Fibroblast of skin of back (primary cell): ENCODE measurements at regions not wholly inside any gene's neighbourhood (a gene's known extent, or its start where the extent isn't known, plus 50 kb on each side); places are given as distances from the start of the nearest gene placed in this dataset.

Source experiments
- DNase-seq: peaks from one replicate; pipeline ENCODE4 v3.0.0-alpha.2; 2013

DNA sequence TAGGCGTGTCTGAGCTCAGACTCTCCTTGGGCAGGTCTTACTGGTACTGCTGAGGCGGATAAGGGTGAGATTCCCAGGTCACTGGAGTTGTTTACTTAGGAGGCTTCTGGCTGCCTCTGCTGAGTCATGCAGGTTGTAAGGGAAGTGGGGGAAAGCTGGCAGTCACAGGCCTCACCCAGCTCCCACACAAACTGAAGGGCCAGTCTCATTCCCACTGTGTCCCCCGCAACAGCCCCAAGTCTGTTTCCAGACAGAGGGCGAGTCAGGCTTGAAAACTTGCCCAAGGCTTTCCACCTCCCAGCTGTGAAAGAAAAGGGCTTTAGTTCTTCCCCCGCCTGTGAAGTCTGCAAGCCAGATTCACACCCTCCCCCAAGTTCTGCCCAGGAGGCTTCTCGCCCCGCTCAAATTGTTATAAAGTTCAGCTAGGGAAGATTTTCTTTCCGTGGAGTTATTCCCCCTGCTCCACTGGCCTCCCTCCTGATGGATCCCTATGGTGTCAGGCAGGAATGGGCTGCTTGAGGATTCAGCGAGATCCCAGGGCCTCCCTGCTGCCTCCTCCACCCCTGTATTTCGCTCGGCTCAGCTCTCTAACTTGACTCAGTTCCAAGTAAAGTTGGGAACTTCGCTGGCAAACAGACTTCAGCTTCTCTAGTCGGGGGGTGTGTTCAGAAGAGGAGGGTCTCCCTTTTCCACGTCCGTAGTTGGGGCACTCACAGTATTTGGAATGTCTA lies 248.6 kb downstream of the NR4A2 start:
- no peak for DNase-seq

DNA sequence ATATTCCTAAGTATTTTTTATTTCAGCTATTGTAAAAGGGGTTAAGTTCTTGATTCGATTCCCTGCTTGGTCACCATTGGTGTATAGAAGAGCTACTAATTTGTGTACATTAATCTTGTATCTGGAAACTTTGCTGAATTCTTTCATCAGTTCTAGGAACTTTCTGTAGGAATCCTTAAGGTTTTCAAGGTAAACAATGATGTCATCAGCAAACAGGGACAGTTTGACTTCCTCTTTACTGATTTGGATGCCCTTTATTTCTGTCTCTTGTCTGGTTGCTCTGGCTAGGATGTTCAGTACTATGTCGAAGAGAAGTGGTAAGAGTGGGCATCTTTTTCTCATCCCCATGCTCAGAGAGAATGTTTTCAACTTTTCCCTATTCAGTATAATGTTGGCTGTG lies 252.7 kb downstream of the NR4A2 start:
- DNase-seq: no peak

DNA sequence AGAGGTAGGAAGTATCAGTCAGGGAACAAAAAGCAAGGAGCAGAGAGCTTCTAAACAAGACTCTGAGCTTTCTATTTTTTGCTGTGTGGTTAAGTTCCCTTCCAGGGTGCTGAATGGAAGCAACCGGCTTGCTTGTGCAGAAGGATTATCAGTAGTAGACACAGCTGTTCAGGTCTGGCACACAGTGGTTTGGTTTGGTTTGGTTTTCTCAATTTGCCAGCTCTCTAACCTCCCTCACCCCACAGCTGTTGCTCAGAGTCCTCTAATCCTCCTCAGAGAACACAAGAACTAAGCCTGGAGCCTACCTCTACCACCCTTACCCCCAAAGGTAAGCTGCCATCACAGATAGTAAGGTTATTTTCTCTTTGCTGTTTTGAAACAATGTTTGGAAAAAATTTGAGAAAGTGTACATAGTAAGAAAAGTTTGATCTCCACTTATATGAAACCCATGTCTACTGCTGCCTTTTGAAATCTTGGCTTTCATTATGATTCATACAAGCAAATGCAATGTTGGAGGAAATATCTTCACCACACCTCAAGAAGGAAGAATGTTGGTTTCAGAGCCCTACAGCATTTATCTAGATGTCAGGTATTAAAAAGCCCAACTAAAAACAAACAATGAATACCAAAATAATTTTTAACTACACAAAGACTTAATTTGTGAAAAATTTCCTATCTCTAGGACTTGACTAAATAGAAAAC lies 255.3 kb downstream of the NR4A2 start:
- no peak for DNase-seq

DNA sequence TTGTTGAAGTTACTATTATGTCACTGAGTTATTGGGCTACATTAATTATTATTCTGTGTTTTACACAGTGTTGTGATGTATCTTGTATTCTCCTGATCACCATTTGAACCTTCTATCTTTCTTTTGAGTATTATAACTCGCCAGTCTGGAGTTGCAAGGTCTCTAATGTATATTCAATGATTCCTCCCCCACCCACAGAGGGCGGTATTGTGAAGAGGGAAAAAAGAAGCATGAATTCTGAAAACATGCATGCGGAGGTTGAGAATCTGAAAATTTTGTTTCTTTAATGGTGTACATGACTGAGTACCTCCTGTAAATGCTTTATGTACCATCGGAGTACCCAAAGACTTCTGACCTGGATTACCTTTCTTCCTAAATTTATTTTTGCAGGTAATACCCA lies 266.6 kb downstream of the NR4A2 start:
- no peak for DNase-seq

DNA sequence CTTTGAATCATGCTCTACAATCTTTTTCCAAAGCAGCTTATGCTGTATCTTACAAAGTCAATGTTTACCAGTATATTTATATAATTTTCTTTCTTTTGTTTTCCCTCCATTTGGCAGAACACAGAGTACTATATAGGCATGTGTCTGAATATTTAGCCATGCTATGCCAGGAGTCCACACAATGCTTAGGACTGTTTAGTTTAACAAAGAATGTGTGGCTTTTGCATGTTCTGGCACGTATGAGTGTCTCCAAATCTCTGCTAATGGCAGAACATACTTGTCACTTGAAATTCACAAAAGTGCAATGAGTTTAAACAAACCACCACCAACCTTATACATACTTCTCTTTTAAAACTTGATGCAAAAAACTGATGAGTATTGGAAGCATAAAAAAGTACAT lies 268.0 kb downstream of the NR4A2 start:
- DNase-seq: no peak

DNA sequence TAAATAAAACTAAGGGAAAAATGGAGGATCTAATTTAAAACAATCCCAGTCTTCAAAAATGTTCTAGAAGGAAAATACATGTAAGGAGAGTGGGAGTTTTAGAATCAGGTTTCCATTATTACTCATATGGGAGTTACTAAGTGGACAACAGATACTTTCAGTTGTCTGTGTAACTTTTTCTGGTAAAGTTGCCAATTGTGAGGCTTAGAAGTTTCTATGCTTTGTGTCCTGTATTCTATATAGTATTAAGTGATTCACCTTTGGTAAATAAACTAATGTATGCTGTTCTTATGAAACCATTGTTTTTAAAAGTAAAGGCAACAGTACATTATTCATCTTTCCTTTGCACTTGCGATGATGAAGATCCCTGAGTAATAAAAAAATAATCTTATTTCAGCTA lies 274.9 kb downstream of the NR4A2 start:
- no peak for DNase-seq

DNA sequence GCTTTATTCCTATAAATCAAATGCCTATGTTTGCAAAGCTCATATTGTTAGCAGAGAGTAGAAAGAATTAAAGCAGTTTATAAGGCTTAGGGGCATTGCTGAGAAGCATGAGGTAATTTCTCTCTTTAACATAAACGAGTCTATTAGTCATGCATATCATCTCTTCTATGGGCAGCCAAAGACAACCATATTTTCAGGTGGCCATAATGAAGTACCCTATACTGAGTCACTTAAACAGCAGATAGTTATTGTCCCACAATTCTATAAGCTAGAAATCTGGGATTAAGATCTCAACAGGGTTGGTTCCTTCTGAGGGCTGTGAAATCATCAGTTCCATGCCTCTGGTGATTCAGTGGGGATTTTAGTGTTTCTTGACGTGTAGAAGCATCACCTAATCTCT lies 277.5 kb downstream of the NR4A2 start:
- no peak for DNase-seq

DNA sequence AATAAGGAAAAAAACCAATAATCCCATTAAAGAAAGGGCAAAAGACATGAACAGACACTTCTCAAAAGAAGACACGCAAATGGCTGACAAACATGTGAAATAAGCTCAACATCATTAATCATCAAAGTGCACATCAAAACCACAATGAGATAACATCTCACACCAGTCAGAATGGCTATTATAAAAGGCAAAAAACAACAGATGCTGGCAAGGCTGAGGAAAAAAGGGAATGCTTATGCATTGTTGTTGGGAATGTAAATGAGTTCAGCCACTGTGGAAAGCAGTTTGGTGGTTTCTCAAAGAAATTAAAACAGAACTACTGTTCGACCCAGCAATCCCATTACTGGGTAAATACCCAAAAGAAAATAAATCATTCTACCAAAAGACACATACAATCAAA lies 285.6 kb downstream of the NR4A2 start:
- DNase-seq: no peak

DNA sequence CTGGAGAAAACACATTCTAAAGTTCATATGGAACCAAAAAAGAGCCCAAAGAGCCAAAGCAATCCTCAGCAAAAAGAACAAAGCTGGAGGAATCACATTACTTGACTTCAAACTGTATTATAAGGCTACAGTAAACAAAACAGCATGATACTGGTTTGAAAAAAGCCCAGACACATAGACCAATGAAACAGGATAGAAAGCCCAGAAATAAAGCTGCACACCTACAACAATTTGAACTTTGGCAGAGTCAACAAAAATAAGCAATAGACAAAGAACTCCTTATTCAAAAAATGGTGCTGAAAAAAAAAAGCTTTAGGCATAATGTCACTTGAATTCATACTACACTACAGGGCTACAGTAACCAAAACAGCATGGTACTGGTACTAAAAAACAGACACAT lies 289.6 kb downstream of the NR4A2 start:
- no peak for DNase-seq

DNA sequence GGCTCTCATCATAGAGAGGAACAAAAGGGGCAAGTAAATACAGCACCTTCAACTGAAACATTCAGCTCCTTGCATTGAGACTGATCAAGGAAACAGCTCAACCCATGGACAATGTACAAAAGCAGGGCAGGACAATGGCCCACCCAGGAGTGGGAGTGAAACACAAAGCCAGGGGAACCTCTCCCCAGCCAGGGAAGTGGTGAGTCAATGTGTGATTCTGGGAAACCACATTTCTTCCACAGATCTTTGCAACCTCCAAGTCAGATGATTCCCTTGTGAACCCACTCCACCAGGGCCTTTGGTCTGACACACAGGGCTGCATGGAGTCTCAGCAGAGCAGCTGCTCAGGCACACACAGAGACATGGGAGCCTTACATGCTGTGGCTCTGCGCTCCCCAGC lies 294.5 kb downstream of the NR4A2 start:
- DNase-seq: no peak

DNA sequence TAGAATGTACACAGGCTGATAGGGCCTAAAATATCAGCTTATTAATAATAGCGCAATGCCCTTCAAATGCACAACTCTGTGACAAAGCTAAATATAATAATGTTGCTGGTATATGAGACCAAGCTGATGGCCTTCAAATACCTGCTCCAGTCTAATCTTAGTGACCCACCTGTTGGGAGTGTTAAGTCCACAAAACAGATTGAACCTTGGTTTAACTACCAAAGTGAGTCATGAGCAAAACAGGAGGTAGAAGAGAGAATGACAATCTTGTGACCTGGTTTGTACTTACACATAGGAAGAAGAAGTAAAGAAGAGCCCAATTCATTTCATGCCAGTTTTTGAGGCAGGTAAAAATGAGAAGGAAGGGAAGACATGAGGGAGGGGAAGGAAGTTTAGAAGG lies 295.0 kb downstream of the NR4A2 start:
- no peak for DNase-seq

DNA sequence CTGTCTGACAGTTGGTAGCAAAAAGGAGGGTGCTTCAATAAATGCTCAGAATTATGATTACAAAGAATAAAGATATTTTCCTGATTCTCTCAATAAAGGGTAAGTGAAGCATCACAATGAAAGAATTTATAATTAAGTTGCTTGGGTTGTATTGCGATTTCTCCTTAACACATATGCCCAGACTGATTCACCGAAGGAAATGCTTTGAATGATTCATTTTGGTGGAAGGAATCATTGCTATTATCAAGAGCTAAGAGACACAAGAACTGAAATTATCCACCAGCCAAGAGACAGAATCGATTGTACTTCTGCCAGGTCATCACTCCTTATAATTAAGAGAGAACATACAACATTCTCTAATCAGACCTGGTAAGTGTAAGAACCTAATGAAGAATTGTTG lies 301.4 kb downstream of the NR4A2 start:
- DNase-seq: no peak

DNA sequence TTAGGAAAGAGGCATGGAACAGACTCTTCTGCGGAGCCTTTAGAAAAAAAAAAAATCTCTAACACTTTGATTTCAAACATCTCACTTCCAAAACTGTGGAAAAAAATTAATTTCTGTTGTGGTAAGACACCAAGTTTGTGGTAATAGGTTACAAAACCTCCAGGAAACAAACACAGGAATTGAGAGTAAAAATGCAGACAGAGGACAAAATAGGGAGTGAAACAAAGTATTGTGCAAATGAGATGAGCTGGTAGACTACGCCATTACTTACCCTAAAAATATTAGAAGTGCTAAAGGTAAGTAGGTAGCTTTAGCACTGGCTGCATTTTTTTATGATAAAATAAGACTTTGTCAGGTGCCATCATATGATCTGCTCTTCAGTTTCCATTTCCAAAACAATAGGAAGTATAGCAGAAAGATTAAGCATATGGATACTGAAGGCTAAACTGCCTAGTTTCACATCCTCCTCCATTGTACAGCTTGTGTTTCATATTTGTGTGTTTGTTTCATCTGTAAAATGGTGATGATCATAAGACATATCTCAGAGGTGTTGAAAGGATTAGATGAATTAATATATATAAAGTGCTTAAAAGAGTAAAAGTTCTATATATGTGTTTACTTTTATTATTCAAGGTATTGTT lies 309.2 kb downstream of the NR4A2 start:
- DNase-seq: no peak

DNA sequence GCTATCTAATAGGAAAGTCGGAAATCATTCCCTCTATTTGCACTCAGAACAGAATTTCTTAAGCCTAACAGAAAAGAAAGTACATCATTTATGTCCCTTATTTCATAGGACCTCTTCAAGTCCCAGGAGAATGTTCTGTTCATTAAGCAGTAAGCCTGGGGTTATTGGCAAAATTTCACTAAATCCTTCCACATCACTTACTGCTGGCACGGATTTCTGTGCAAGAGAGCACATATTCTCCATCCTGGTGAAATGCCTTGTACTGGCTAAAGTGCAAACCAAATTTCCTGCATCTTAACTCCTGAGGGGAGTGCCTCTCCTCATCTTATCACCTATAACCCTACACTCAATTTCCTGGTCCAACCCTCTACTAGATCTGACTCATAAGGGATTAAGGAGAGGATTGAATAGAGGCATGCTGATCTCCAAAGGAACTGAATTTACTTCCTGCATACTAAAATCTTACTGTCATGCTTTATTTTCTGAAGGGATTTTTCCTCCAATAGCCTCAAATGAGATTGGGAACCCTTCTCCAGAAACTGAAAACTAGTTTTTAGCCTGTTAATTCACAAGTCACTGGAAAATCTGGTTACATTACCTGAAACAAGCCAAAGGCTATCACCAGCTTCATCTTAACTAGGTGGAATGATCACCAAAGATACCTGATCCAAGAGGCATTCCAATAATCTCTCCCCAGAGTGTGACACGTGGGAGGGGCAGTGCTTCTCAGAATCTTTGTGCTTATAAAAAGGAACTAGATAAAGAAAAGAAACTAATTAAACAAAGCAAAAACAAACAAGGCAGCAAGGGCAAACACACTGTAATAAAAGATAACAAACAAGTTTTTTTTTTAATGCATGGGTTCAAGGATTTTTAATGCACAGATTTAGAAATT lies 311.1 kb downstream of the NR4A2 start:
- DNase-seq: no peak

DNA sequence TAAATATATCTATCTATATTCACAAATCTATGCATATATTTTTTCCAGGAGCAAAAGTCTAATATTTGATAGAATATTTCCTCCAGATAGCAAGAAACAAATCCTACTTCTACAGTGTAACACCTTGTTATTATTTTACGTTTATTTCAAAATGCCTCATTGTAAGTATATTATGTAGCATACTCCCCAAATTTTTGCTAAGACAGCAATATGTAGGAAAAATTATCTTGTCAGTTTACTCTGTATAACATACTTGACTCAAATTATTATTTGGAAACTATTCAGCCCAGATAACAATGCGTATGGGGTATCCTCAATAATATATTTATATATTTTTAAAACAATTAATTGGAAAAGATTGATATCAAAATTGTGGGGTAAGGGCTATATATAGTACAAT lies 313.2 kb downstream of the NR4A2 start:
- DNase-seq: no peak

DNA sequence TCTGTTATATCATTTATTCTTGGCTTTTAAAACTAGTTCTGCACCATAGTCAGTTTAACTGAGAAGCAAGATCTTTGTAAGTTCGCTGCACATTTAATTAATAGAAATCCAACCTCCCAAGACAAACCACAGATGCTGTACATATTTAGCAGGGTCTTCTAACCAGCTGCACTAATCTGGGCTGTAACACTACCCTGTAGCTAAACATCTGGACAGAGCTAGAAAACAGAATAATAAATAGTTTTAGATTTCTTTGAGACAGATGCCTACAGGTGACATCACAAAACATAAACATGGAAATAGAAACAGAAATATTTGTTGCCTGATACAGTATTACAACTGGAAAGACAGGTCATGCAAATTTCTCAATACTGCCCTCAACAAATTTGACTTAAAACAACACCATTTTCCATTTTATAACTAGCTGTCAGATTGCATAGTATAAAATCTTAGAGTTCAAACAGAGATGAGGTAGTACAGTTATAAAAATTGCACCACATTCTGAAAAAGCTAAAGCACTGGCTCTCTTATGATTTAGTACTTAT lies 315.1 kb downstream of the NR4A2 start:
- DNase-seq: no peak

DNA sequence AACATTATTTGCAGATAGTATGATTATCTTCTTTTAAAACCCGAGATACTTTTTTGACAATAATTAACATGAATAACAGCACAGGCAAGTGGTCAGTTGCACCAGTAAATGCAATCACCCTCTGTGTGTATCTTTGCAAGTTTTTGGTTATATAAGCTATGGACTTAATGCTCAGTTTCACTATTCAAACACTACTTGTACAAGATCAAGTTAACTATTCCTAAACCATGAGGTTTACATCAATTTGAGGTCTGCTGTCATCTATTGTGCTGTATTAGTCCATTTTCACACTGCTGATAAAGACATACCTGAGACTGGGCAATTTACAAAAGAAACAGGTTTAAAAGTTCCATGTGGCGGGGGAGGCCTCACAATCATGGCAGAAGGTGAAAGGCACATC lies 323.2 kb downstream of the NR4A2 start:
- no peak for DNase-seq

DNA sequence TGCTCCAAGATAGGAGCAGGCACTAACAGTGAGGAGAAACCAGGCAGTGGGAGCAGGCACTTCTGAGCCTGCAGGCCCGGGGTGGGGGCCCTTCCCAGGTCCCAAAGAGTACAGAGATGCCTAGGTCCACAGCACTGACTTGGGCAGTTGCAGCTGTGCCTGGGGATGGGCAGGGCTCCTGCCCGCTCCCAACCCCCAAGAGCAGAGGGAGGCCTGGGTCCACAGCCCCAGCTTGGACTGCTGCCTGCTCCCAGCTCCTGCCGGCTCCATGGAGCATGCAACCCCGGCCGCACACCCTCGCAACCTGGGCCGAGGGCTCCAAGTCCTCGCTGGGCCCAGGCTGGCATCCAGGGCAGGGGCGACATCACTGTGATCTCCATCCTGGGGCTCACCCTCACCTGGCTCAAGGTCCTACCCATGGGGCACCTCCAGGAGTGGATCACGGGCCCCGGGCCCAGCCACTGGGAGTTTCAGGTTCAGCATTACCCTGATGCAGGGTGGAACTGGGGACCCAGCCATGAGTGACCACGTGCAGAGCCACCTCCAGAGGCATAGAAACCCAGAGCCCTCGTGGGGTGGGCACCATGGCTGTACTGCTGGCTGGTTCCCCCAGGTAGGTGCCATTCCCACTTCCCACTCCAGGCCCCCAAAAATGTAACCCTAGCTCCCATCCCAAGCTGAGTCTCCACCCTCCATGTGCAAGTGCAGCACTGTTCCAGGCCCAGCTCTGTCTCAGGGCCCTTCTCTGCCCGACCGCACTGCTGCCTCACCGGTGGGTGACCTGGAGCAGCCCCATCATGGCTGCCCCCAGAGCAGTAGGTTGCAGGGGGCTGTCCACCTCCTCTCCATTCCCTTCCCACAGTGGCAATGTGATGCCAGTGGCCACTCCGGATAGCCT lies 325.6 kb downstream of the NR4A2 start:
- DNase-seq: no peak

DNA sequence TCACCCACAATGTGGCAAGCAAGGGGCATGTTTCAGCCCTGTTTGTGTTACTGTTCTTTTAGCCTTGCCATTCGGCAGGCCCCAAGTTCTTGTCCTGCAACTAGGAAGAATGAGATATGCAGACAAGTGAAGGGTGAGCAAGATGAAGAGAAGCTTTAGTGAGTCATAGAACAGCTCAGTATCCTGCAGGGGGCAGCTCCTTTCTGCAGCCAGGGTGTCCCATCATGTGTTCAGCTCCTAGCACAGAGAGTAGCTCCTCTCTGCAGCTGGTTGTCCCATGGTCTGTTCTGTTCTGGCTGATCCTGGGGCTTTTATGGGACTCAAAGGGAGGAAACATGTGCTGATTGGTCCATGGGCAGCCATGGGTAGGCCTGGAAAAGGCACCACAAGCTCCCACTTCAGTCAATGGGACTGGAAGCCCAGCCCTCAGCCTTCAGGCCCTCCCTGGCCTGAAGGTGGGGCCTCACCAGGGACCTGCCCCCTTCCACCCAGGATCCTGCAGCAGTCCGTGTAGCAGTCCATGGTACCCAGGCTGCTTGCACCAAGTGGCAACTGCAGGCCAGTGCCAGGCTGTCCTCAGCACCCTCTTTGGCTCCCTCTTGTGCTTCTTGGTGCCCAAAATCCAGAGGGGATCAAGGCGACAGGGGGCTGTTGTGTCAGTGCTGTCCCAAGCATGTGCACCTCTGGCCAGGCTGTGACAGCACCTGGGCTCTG lies 326.4 kb downstream of the NR4A2 start:
- no peak for DNase-seq

DNA sequence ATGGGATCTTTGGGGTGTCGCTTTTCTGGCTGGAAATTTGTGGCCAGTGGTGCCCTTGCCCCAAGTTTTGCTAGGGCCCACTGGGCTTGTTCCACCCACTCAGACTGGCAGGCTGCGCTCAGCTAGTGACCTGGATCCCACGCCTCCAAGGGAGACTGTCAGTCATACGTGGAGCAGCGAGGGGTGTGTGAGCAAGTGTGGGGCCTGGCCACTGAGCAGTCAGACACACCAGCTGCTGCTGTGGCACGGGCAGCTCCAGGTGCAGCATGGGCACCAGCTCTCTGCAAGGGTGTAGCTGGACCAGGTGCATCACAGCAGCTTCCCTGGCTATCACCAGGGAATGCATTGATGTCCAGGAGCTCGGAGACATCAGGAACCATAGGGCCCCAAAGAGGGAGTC lies 327.0 kb downstream of the NR4A2 start:
- no peak for DNase-seq

DNA sequence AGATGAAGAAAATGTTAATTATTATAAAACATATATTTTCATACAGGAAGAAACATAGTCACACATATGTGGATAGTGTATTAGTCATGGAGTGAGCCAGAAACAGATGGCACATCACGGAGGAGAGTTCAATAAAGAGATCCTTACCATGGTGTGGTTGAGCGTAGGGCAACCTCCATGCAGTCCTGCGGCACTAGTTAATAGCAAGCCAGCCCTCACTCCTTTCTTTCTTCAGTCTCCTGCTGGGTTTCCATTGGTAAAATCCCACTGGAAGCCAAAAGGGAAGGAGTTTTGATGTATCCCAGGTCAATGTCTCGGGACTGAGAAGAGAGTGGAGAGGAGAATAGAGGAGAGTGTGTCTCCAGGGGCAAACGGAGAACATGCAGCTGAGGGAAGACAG lies 328.1 kb downstream of the NR4A2 start:
- no peak for DNase-seq
